Adrenal gland (tissue), 5 donors: ENCODE measurements at regions not wholly inside any gene's neighbourhood (a gene's known extent, or its start where the extent isn't known, plus 50 kb on each side); places are given as distances from the start of the nearest gene placed in this dataset.

Source experiments
- POLR2A ChIP-seq, 2 donors: fragments of 450-650 bp; IDR thresholded peaks; one replicate each; pipeline ENCODE4 v1.6.1; 2017; ENCODE audit warnings: antibody characterized with exemption in 2 of 2, mild to moderate bottlenecking in 2 of 2, moderate library complexity in 1 of 2
- TF ChIP-seq, protein P1 (sequence below), 6 experiments: fragments of 450-650 bp in 4 of 6; fragments of 200-600 bp in 2 of 6; sonication (generic) in 1 of 6; IDR thresholded peaks; 1 replicate in 5 of 6; 2 replicates in 1 of 6; pipeline versions ENCODE4 v1.5.1 to v1.8.0; 2016 to 2021; ENCODE audit warnings: antibody characterized with exemption in 6 of 6, mild to moderate bottlenecking in 2 of 6, moderate library complexity in 1 of 6
- donor health status: DM: no; HTN: no; CAD: no.

DNA sequence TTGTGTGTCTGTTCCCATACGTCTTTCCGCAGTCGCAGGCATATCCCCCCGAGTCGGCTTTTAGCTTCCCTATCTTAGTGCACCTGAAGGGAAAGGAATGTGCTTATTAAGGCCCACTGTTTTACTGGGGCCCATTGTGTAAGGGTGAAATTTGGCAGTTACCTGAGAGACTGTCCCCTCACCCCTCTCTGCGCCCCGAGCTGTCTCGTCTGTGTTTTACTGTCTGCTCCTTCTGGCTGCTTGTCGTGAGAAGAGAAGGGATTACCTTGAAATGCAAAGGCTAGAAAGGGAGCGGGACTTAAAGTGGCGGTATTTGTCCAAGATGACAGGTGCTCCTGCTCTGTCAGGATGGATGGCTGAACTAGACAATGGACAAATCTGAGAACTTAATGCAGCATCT is 233.0 kb upstream of the POU1F1 start:
- no peak for TF ChIP-seq POLR2A (IDR thresholded peaks at IDR 0.05)
- TF ChIP-seq, protein P1, sequence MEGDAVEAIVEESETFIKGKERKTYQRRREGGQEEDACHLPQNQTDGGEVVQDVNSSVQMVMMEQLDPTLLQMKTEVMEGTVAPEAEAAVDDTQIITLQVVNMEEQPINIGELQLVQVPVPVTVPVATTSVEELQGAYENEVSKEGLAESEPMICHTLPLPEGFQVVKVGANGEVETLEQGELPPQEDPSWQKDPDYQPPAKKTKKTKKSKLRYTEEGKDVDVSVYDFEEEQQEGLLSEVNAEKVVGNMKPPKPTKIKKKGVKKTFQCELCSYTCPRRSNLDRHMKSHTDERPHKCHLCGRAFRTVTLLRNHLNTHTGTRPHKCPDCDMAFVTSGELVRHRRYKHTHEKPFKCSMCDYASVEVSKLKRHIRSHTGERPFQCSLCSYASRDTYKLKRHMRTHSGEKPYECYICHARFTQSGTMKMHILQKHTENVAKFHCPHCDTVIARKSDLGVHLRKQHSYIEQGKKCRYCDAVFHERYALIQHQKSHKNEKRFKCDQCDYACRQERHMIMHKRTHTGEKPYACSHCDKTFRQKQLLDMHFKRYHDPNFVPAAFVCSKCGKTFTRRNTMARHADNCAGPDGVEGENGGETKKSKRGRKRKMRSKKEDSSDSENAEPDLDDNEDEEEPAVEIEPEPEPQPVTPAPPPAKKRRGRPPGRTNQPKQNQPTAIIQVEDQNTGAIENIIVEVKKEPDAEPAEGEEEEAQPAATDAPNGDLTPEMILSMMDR (IDR thresholded peaks at IDR 0.05): no peak
